ENCODE measurements at regions not wholly inside any gene's neighbourhood (a gene's known extent, or its start where the extent isn't known, plus 50 kb on each side); places are given as distances from the start of the nearest gene placed in this dataset.

GRCh38 chr2:125643128-125643527 lies 1012.8 kb upstream of the GYPC start (continued):
- TF ChIP-seq, protein P1, sequence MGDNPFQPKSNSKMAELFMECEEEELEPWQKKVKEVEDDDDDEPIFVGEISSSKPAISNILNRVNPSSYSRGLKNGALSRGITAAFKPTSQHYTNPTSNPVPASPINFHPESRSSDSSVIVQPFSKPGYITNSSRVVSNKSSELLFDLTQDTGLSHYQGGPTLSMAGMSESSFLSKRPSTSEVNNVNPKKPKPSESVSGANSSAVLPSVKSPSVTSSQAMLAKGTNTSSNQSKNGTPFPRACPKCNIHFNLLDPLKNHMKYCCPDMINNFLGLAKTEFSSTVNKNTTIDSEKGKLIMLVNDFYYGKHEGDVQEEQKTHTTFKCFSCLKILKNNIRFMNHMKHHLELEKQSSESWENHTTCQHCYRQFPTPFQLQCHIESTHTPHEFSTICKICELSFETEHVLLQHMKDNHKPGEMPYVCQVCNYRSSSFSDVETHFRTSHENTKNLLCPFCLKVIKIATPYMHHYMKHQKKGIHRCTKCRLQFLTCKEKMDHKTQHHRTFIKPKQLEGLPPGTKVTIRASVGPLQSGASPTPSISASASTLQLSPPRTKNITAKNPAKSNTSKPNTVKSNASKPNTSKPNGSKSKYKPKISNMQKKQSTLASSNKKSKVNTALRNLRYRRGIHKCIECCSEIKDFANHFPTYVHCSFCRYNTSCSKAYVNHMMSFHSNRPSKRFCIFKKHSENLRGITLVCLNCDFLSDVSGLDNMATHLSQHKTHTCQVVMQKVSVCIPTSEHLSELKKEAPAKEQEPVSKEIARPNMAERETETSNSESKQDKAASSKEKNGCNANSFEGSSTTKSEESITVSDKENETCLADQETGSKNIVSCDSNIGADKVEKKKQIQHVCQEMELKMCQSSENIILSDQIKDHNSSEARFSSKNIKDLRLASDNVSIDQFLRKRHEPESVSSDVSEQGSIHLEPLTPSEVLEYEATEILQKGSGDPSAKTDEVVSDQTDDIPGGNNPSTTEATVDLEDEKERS (CRISPR knock-in tag; IDR thresholded peaks at IDR 0.05), result no peak
- TF ChIP-seq ELF4 (CRISPR knock-in tag; IDR thresholded peaks at IDR 0.05; ENCODE audit: borderline replicate concordance), result no peak
- TF ChIP-seq EED (CRISPR knock-in tag; IDR thresholded peaks at IDR 0.05), result no peak
- TF ChIP-seq MXI1 (IDR thresholded peaks at IDR 0.05; ENCODE audit: borderline replicate concordance, low read depth, low read length), result no peak
- no peak for TF ChIP-seq KAT7 (CRISPR knock-in tag; IDR thresholded peaks at IDR 0.05; ENCODE audit: borderline replicate concordance)
- TF ChIP-seq, protein P2, sequence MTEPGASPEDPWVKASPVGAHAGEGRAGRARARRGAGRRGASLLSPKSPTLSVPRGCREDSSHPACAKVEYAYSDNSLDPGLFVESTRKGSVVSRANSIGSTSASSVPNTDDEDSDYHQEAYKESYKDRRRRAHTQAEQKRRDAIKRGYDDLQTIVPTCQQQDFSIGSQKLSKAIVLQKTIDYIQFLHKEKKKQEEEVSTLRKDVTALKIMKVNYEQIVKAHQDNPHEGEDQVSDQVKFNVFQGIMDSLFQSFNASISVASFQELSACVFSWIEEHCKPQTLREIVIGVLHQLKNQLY (CRISPR knock-in tag; IDR thresholded peaks at IDR 0.05), result no peak
- TF ChIP-seq, protein P3, sequence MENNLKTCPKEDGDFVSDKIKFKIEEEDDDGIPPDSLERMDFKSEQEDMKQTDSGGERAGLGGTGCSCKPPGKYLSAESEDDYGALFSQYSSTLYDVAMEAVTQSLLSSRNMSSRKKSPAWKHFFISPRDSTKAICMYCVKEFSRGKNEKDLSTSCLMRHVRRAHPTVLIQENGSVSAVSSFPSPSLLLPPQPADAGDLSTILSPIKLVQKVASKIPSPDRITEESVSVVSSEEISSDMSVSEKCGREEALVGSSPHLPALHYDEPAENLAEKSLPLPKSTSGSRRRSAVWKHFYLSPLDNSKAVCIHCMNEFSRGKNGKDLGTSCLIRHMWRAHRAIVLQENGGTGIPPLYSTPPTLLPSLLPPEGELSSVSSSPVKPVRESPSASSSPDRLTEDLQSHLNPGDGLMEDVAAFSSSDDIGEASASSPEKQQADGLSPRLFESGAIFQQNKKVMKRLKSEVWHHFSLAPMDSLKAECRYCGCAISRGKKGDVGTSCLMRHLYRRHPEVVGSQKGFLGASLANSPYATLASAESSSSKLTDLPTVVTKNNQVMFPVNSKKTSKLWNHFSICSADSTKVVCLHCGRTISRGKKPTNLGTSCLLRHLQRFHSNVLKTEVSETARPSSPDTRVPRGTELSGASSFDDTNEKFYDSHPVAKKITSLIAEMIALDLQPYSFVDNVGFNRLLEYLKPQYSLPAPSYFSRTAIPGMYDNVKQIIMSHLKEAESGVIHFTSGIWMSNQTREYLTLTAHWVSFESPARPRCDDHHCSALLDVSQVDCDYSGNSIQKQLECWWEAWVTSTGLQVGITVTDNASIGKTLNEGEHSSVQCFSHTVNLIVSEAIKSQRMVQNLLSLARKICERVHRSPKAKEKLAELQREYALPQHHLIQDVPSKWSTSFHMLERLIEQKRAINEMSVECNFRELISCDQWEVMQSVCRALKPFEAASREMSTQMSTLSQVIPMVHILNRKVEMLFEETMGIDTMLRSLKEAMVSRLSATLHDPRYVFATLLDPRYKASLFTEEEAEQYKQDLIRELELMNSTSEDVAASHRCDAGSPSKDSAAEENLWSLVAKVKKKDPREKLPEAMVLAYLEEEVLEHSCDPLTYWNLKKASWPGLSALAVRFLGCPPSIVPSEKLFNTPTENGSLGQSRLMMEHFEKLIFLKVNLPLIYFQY (CRISPR knock-in tag; IDR thresholded peaks at IDR 0.05; ENCODE audit: borderline replicate concordance), result no peak
- TF ChIP-seq, protein P4, sequence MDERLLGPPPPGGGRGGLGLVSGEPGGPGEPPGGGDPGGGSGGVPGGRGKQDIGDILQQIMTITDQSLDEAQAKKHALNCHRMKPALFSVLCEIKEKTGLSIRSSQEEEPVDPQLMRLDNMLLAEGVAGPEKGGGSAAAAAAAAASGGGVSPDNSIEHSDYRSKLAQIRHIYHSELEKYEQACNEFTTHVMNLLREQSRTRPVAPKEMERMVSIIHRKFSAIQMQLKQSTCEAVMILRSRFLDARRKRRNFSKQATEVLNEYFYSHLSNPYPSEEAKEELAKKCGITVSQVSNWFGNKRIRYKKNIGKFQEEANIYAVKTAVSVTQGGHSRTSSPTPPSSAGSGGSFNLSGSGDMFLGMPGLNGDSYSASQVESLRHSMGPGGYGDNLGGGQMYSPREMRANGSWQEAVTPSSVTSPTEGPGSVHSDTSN (CRISPR knock-in tag; IDR thresholded peaks at IDR 0.05), result no peak
- TF ChIP-seq ZNF34 (CRISPR knock-in tag; IDR thresholded peaks at IDR 0.05; ENCODE audit: borderline replicate concordance), result no peak
- no peak for TF ChIP-seq RFXAP (CRISPR knock-in tag; IDR thresholded peaks at IDR 0.05; ENCODE audit: borderline replicate concordance)

Measured in HepG2 (cell line).